Lower leg skin (tissue), 3 donors: ENCODE measurements at regions not wholly inside any gene's neighbourhood (a gene's known extent, or its start where the extent isn't known, plus 50 kb on each side); places are given as distances from the start of the nearest gene placed in this dataset.

Experiments used
- CTCF ChIP-seq, 3 donors: fragments of 450-650 bp; IDR thresholded peaks; one replicate each; pipeline ENCODE4 v1.5.1; 2016; ENCODE audit warnings: antibody characterized with exemption in 3 of 3, mild to moderate bottlenecking in 3 of 3, moderate library complexity in 2 of 3
- POLR2A ChIP-seq, 2 donors: fragments of 450-650 bp; IDR thresholded peaks; one replicate each; pipeline ENCODE4 v1.6.1; 2016 to 2017; ENCODE audit warnings: antibody characterized with exemption in 2 of 2, mild to moderate bottlenecking in 1 of 2, moderate library complexity in 1 of 2

DNA sequence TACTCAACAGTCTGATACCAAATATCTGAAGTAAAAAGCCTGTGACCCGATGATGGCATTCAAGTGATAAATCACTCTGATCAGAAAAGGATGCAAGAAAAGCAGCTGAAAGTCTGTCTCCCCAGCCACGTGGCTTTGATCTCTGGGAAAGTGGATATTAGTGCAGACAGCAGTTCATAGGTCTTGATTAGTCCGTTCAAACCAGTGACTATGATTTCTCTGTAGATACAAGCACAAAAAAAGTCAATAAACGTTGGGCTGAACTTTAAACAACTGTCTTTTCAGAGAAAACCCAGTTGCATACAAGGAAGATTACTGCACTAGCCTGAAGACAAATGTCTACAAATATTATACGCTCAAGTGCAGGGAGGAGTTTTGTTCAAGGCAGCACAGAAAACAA, 107.7 kb upstream of the CDC42EP3 start:
- no peak for TF ChIP-seq CTCF (IDR thresholded peaks at IDR 0.05)
- no peak for TF ChIP-seq POLR2A (IDR thresholded peaks at IDR 0.05)
